ENCODE measurements at regions not wholly inside any gene's neighbourhood (a gene's known extent, or its start where the extent isn't known, plus 50 kb on each side); places are given as distances from the start of the nearest gene placed in this dataset.

GRCh38 chr11:26202754-26203153 is 129.2 kb upstream of the ANO3 start:
- no peak overlapping the region for H3K4me3 Mint-ChIP-seq
- H3K36me3 Mint-ChIP-seq = no peaks in the 10 kb centered on the region
- ChIA-PET CTCF (no interaction called here), POLR2A (no interaction called here)
- H3K9me3 Mint-ChIP-seq = peaks cover 2% of the 10 kb centered on the region; the same call in 1 of the 2 replicates
- H3K27ac Mint-ChIP-seq = no peak overlapping the region
- ATAC-seq (no peak), DNase-seq (ENCODE audit: low spot score) (no peak)
- TF ChIP-seq, protein P1, sequence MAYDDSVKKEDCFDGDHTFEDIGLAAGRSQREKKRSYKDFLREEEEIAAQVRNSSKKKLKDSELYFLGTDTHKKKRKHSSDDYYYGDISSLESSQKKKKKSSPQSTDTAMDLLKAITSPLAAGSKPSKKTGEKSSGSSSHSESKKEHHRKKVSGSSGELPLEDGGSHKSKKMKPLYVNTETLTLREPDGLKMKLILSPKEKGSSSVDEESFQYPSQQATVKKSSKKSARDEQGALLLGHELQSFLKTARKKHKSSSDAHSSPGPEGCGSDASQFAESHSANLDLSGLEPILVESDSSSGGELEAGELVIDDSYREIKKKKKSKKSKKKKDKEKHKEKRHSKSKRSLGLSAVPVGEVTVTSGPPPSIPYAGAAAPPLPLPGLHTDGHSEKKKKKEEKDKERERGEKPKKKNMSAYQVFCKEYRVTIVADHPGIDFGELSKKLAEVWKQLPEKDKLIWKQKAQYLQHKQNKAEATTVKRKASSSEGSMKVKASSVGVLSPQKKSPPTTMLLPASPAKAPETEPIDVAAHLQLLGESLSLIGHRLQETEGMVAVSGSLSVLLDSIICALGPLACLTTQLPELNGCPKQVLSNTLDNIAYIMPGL (CRISPR knock-in tag; IDR thresholded peaks at IDR 0.05) = no peak
- TF ChIP-seq CDX4 (CRISPR knock-in tag; IDR thresholded peaks at IDR 0.05; ENCODE audit: borderline replicate concordance) (no peak), ZNF532 (CRISPR knock-in tag; IDR thresholded peaks at IDR 0.05; ENCODE audit: borderline replicate concordance) (no peak), MAX (CRISPR knock-in tag; IDR thresholded peaks at IDR 0.05) (no peak), SOX15 (CRISPR knock-in tag; IDR thresholded peaks at IDR 0.05) (no peak), ERG (CRISPR knock-in tag; IDR thresholded peaks at IDR 0.05) (no peak), TEAD1 (CRISPR knock-in tag; IDR thresholded peaks at IDR 0.05) (no peak), NR2C2 (CRISPR knock-in tag; IDR thresholded peaks at IDR 0.05) (no peak), STAT6 (CRISPR knock-in tag; conservative IDR thresholded peaks at IDR 0.05; ENCODE audit: low read depth) (no peak), IRF1 (CRISPR knock-in tag; IDR thresholded peaks at IDR 0.05) (no peak), E2F1 (CRISPR knock-in tag; IDR thresholded peaks at IDR 0.05) (no peak), FOXJ3 (CRISPR knock-in tag; IDR thresholded peaks at IDR 0.05; ENCODE audit: borderline replicate concordance) (no peak)
- TF ChIP-seq, protein P2, sequence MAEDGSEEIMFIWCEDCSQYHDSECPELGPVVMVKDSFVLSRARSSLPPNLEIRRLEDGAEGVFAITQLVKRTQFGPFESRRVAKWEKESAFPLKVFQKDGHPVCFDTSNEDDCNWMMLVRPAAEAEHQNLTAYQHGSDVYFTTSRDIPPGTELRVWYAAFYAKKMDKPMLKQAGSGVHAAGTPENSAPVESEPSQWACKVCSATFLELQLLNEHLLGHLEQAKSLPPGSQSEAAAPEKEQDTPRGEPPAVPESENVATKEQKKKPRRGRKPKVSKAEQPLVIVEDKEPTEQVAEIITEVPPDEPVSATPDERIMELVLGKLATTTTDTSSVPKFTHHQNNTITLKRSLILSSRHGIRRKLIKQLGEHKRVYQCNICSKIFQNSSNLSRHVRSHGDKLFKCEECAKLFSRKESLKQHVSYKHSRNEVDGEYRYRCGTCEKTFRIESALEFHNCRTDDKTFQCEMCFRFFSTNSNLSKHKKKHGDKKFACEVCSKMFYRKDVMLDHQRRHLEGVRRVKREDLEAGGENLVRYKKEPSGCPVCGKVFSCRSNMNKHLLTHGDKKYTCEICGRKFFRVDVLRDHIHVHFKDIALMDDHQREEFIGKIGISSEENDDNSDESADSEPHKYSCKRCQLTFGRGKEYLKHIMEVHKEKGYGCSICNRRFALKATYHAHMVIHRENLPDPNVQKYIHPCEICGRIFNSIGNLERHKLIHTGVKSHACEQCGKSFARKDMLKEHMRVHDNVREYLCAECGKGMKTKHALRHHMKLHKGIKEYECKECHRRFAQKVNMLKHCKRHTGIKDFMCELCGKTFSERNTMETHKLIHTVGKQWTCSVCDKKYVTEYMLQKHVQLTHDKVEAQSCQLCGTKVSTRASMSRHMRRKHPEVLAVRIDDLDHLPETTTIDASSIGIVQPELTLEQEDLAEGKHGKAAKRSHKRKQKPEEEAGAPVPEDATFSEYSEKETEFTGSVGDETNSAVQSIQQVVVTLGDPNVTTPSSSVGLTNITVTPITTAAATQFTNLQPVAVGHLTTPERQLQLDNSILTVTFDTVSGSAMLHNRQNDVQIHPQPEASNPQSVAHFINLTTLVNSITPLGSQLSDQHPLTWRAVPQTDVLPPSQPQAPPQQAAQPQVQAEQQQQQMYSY (CRISPR knock-in tag; IDR thresholded peaks at IDR 0.05) = no peak
- TF ChIP-seq, protein P3, sequence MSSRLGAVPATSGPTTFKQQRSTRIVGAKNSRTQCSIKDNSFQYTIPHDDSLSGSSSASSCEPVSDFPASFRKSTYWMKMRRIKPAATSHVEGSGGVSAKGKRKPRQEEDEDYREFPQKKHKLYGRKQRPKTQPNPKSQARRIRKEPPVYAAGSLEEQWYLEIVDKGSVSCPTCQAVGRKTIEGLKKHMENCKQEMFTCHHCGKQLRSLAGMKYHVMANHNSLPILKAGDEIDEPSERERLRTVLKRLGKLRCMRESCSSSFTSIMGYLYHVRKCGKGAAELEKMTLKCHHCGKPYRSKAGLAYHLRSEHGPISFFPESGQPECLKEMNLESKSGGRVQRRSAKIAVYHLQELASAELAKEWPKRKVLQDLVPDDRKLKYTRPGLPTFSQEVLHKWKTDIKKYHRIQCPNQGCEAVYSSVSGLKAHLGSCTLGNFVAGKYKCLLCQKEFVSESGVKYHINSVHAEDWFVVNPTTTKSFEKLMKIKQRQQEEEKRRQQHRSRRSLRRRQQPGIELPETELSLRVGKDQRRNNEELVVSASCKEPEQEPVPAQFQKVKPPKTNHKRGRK (CRISPR knock-in tag; IDR thresholded peaks at IDR 0.05; ENCODE audit: borderline replicate concordance) = no peak
- H3K4me1 Mint-ChIP-seq = no peaks in the 10 kb centered on the region
- H3K27me3 Mint-ChIP-seq (ENCODE audit: low read depth) = no peaks in the 10 kb centered on the region
